SK-N-SH (cell line): ENCODE measurements at regions not wholly inside any gene's neighbourhood (a gene's known extent, or its start where the extent isn't known, plus 50 kb on each side); places are given as distances from the start of the nearest gene placed in this dataset.
A peak's percentile ranks its signal among the peaks of the same experiment; 100 is the strongest.

Source experiments
- CTCF ChIA-PET: fragments of 300-600, 350-600 bp; formaldehyde crosslinking; extraction: SDS; loops from one replicate; lab custom pipeline; 2021; lab: Yijun Ruan, JAX
- POLR2A ChIA-PET: fragments of 350-600 bp; sonication (Branson Sonifier 250); formaldehyde crosslinking; extraction: SDS; loops from one replicate; lab custom pipeline; 2020; ENCODE audit warnings: antibody characterized with exemption, inconsistent platforms; lab: Yijun Ruan, JAX
- DNase-seq: peaks from one replicate; pipeline ENCODE4 v3.0.0; 2012
- H2AFZ ChIP-seq: fragments of 200-600 bp; sonication (generic); 2 replicates; pipeline ENCODE4 v1.8.1; 2016; ENCODE audit warnings: antibody characterized with exemption, mild to moderate bottlenecking, low read depth
- H3F3A ChIP-seq: fragments of 200-600 bp; sonication (generic); replicated peaks from 2 replicates; pipeline ENCODE3; 2016; ENCODE audit warnings: antibody characterized with exemption, mild to moderate bottlenecking; ENCODE audit not compliant: insufficient read depth
- H3K27ac ChIP-seq, 2 experiments: fragments of 200-500 bp in 1 of 2; fragments of 200-600 bp in 1 of 2; sonication (Bioruptor generic) in 1 of 2; sonication (generic), shearing (Covaris generic) in 1 of 2; 2 replicates each; pipeline versions ENCODE4 v1.5.1 to v1.6.1; 2014 to 2016; ENCODE audit warnings: low read depth in 2 of 2, inconsistent platforms in 1 of 2, low read length in 1 of 2, mild to moderate bottlenecking in 1 of 2, mixed read lengths in 1 of 2
- H3K27me3 ChIP-seq: fragments of 200-600 bp; sonication (generic), shearing (Covaris generic); 2 replicates; pipeline ENCODE4 v1.6.1; 2016; ENCODE audit warnings: mixed run types; ENCODE audit not compliant: insufficient read depth
- H3K36me3 ChIP-seq, 2 experiments: fragments of 200-500 bp in 1 of 2; fragments of 200-600 bp in 1 of 2; sonication (Bioruptor generic) in 1 of 2; sonication (generic) in 1 of 2; replicated peaks in 1 of 2; 2 replicates each; pipeline versions ENCODE3 to v1.5.1; 2014 to 2016; ENCODE audit warnings: low read length in 1 of 2, mild to moderate bottlenecking in 1 of 2; ENCODE audit not compliant: insufficient read depth in 2 of 2, control insufficient read depth in 1 of 2
- H3K4me1 ChIP-seq, 2 experiments: fragments of 200-500 bp in 1 of 2; fragments of 200-600 bp in 1 of 2; sonication (Bioruptor generic) in 1 of 2; sonication (generic), shearing (Covaris generic) in 1 of 2; 2 replicates each; pipeline versions ENCODE4 v1.5.1 to v1.6.1; 2014 to 2016; ENCODE audit warnings: low read depth in 1 of 2, low read length in 1 of 2, mixed run types in 1 of 2; ENCODE audit not compliant: insufficient read depth in 2 of 2, control insufficient read depth in 1 of 2
- H3K4me2 ChIP-seq: fragments of 200-600 bp; sonication (generic), shearing (Covaris generic); 2 replicates; pipeline ENCODE4 v1.6.1; 2017; ENCODE audit warnings: mixed run types
- H3K4me3 ChIP-seq, 2 experiments: fragments of 200-500 bp in 1 of 2; fragments of 200-600 bp in 1 of 2; sonication (Bioruptor generic) in 1 of 2; sonication (generic), shearing (Covaris generic) in 1 of 2; 2 replicates each; pipeline versions ENCODE4 v1.5.1 to v1.8.1; 2014 to 2016; ENCODE audit warnings: low read depth in 2 of 2, inconsistent platforms in 1 of 2, low read length in 1 of 2, mild to moderate bottlenecking in 1 of 2, mixed read lengths in 1 of 2, moderate library complexity in 1 of 2
- H3K79me2 ChIP-seq: fragments of 200-600 bp; sonication (generic); 2 replicates; pipeline ENCODE4 v1.8.1; 2017; ENCODE audit warnings: mild to moderate bottlenecking; ENCODE audit not compliant: insufficient read depth
- H3K9ac ChIP-seq: fragments of 200-600 bp; sonication (generic); 2 replicates; pipeline ENCODE4 v1.6.1; 2017; ENCODE audit warnings: mixed run types
- H3K9me2 ChIP-seq: fragments of 200-600 bp; sonication (generic); 2 replicates; pipeline ENCODE4 v1.6.1; 2017; ENCODE audit warnings: mixed run types
- H3K9me3 ChIP-seq: fragments of 200-600 bp; sonication (generic); 2 replicates; pipeline ENCODE4 v1.6.1; 2017; ENCODE audit warnings: mixed run types, mild to moderate bottlenecking, moderate library complexity
- H4K20me1 ChIP-seq: fragments of 200-600 bp; sonication (generic); 2 replicates; pipeline ENCODE4 v1.6.1; 2017; ENCODE audit warnings: mild to moderate bottlenecking, mixed run types; ENCODE audit not compliant: insufficient read depth
- CHD2 ChIP-seq: fragments of 150-350 bp; IDR thresholded peaks from 2 replicates; pipeline ENCODE4 v1.6.1; 2018; ENCODE audit warnings: low read length; ENCODE audit not compliant: partially characterized antibody
- EP300 ChIP-seq, 2 experiments: IDR thresholded peaks; 2 replicates each; pipeline versions ENCODE4 v1.4.0 to v1.6.1; 2012; ENCODE audit warnings: borderline replicate concordance in 1 of 2, low read depth in 1 of 2, low read length in 1 of 2
- EZH2phosphoT487 ChIP-seq: fragments of 200-600 bp; sonication (generic); IDR thresholded peaks from 2 replicates; pipeline ENCODE4 v1.6.1; 2017; ENCODE audit warnings: low read depth, mixed run types, mild to moderate bottlenecking, antibody characterized with exemption, moderate library complexity, borderline replicate concordance
- FOXJ3 ChIP-seq: sonication (generic); formaldehyde crosslinking; IDR thresholded peaks from 2 replicates; pipeline ENCODE4 v1.5.1; 2020; ENCODE audit warnings: mild to moderate bottlenecking, missing genetic modification reagents
- FOXM1 ChIP-seq: IDR thresholded peaks from 2 replicates; pipeline ENCODE4 v1.4.0; 2012; ENCODE audit warnings: low read depth, mild to moderate bottlenecking
- GABPA ChIP-seq: IDR thresholded peaks from 2 replicates; pipeline ENCODE4 v1.4.0; 2012; ENCODE audit warnings: low read depth, mild to moderate bottlenecking
- GATA2 ChIP-seq: sonication (generic); formaldehyde crosslinking; IDR thresholded peaks from 2 replicates; pipeline ENCODE4 v1.5.0; 2020; ENCODE audit warnings: mild to moderate bottlenecking, missing genetic modification reagents
- IRF3 ChIP-seq: fragments of 150-350 bp; IDR thresholded peaks from 2 replicates; pipeline ENCODE4 v1.6.1; 2016; ENCODE audit warnings: mild to moderate bottlenecking, low read depth, low read length
- MAX ChIP-seq: IDR thresholded peaks from 2 replicates; pipeline ENCODE4 v1.4.0; 2012; ENCODE audit warnings: low read depth
- MEF2A ChIP-seq: IDR thresholded peaks from 2 replicates; pipeline ENCODE4 v1.4.0; 2012; ENCODE audit warnings: low read depth, borderline replicate concordance
- NRF1 ChIP-seq: IDR thresholded peaks from 2 replicates; pipeline ENCODE4 v1.6.1; 2012; ENCODE audit warnings: low read depth, mild to moderate bottlenecking, low read length
- PBX3 ChIP-seq: IDR thresholded peaks from 2 replicates; pipeline ENCODE4; 2012
- REST ChIP-seq: IDR thresholded peaks from 2 replicates; pipeline ENCODE4 v1.6.1; 2012; ENCODE audit warnings: mild to moderate bottlenecking, low read depth, low read length, moderate library complexity
- RXRA ChIP-seq: IDR thresholded peaks from 2 replicates; pipeline ENCODE4 v1.4.0; 2012; ENCODE audit warnings: low read depth, mild to moderate bottlenecking, borderline replicate concordance
- SIN3A ChIP-seq: IDR thresholded peaks from 2 replicates; pipeline ENCODE4 v1.6.1; 2012; ENCODE audit warnings: low read depth, mild to moderate bottlenecking, low read length, moderate library complexity, borderline replicate concordance
- SMC3 ChIP-seq: IDR thresholded peaks from 2 replicates; pipeline ENCODE4 v1.6.1; 2012; ENCODE audit warnings: low read depth, low read length, improper control_type of control experiment
- TCF12 ChIP-seq: IDR thresholded peaks from 2 replicates; pipeline ENCODE4 v1.4.0; 2012
- USF2 ChIP-seq: fragments of 150-350 bp; IDR thresholded peaks from 2 replicates; pipeline ENCODE4 v1.6.1; 2017; ENCODE audit warnings: antibody characterized with exemption, low read length, low read depth, borderline replicate concordance
- WGBS: methylation state at CpG from one replicate; pipeline ENCODE4 v1.1.6; 2017; ENCODE audit warnings: low lambda C conversion rate; 5-methylcytosine and 5-hydroxymethylcytosine counted together

- Histone ChIP-seq H3F3A (no peaks in the 10 kb centered on the region), H3K4me2 (no peak overlapping the region), H3K4me1 (no peaks in the 10 kb centered on the region; a peak in 1 of 4 replicates), H3K27me3 (no peaks in the 10 kb centered on the region), H3K9me3 (no peaks in the 10 kb centered on the region), H3K79me2 (no peaks in the 10 kb centered on the region), H3K9me2 (no peaks in the 10 kb centered on the region), H3K4me3 (no peak overlapping the region), H2AFZ (no peak overlapping the region), H3K36me3 (no peaks in the 10 kb centered on the region), H3K9ac (no peak overlapping the region), H4K20me1 (no peaks in the 10 kb centered on the region), H3K27ac (no peak overlapping the region)
- DNase-seq = no peak
- POLR2A ChIA-PET = no interaction called here
- no peak for TF ChIP-seq GATA2 (CRISPR knock-in tag)
- TF ChIP-seq REST = no peak
- TF ChIP-seq EP300 (IDR thresholded peaks at IDR 0.05; ENCODE audit: borderline replicate concordance in 1 of 2, low read depth in 1 of 2, low read length in 1 of 2) = no peak
- no peak for TF ChIP-seq MAX
- TF ChIP-seq SIN3A = no peak
- TF ChIP-seq CHD2 = no peak
- no peak for TF ChIP-seq FOXM1
- TF ChIP-seq TCF12 = no peak
- no peak for TF ChIP-seq GABPA
- no peak for TF ChIP-seq FOXJ3 (CRISPR knock-in tag)
- no peak for TF ChIP-seq RXRA
- no peak for TF ChIP-seq EZH2phosphoT487
- TF ChIP-seq IRF3 = no peak
- WGBS = 74% methylated on average over 4 of the region's 4 CpGs
- CTCF ChIA-PET = no interaction called here
Measured at GRCh38 chr4:129437347-129437746, 341.4 kb downstream of the C4orf33 start.

- peak; percentile 26 for DNase-seq
- no peaks in the 10 kb centered on the region for H3K9me3 ChIP-seq
- H3K27me3 ChIP-seq = no peaks in the 10 kb centered on the region
- H3K4me3 ChIP-seq = no peak overlapping the region
- no peak overlapping the region for H2AFZ ChIP-seq
- no peak overlapping the region for H3K27ac ChIP-seq
- H4K20me1 ChIP-seq = no peaks in the 10 kb centered on the region
- H3F3A ChIP-seq = no peaks in the 10 kb centered on the region
- no peaks in the 10 kb centered on the region; a peak in 1 of 4 replicates for H3K4me1 ChIP-seq
- no peaks in the 10 kb centered on the region for H3K36me3 ChIP-seq
- no peaks in the 10 kb centered on the region for H3K79me2 ChIP-seq
- POLR2A ChIA-PET = no interaction called here
- H3K9ac ChIP-seq = no peak overlapping the region
- CTCF ChIA-PET = interaction anchor here (1.1 kb wide), 1 partner anchor 10 kb away, joined by 4 read pairs; no protein-coding TSS in a partner anchor
- H3K9me2 ChIP-seq = no peaks in the 10 kb centered on the region
- 0% methylated on average over 4 of the region's 4 CpGs for WGBS
- no peak overlapping the region for H3K4me2 ChIP-seq
- TF ChIP-seq FOXJ3 (CRISPR knock-in tag) (peak; percentile 50; the same call in 1 of the 2 replicates), MAX (no peak), MEF2A (no peak), USF2 (no peak), PBX3 (no peak), FOXM1 (no peak), GABPA (no peak), NRF1 (no peak), SMC3 (no peak)
Measured at GRCh38 chr4:129438456-129438981, 342.6 kb downstream of the C4orf33 start.
